Keratinocyte (primary cell): ENCODE measurements at regions not wholly inside any gene's neighbourhood (a gene's known extent, or its start where the extent isn't known, plus 50 kb on each side); places are given as distances from the start of the nearest gene placed in this dataset.

ENCODE experiments used
- DNase-seq: peaks from one replicate; pipeline ENCODE4 v3.0.0-alpha.2; 2011; ENCODE audit warnings: low read depth, missing footprints, low spot score
- FAIRE-seq: peaks from 2 replicates; lab custom pipeline; 2011; peaks lifted over from hg19 to GRCh38; lab: Jason Lieb, UNC
- H2AFZ ChIP-seq: 2 replicates; pipeline ENCODE4 v1.6.0; 2012; ENCODE audit warnings: low read length, control low read depth, inconsistent platforms; ENCODE audit not compliant: control insufficient read depth
- H3K27ac ChIP-seq: 2 replicates; pipeline ENCODE4 v1.5.1; 2011; ENCODE audit warnings: low read length; ENCODE audit not compliant: control insufficient read depth, insufficient read depth
- H3K27me3 ChIP-seq: 3 replicates; pipeline ENCODE4 v1.6.0; 2011; ENCODE audit warnings: low read length; ENCODE audit not compliant: control insufficient read depth, insufficient read depth; ENCODE audit errors: extremely low read depth
- H3K36me3 ChIP-seq, 2 experiments: 2 replicates in 1 of 2; 3 replicates in 1 of 2; pipeline ENCODE4 v1.5.1; 2011; ENCODE audit warnings: low read length in 2 of 2, mild to moderate bottlenecking in 1 of 2; ENCODE audit not compliant: control insufficient read depth in 2 of 2, insufficient read depth in 2 of 2; ENCODE audit errors: extremely low read depth in 1 of 2
- H3K4me1 ChIP-seq: 3 replicates; pipeline ENCODE4 v1.5.1; 2011; ENCODE audit warnings: low read length; ENCODE audit not compliant: control insufficient read depth, insufficient read depth; ENCODE audit errors: extremely low read depth
- H3K4me2 ChIP-seq: 3 replicates; pipeline ENCODE4 v1.6.0; 2011; ENCODE audit warnings: low read depth, low read length; ENCODE audit not compliant: control insufficient read depth, insufficient read depth; ENCODE audit errors: extremely low read depth
- H3K4me3 ChIP-seq, 3 experiments: fragments of 200-600 bp in 1 of 3; sonication (generic) in 1 of 3; 2 replicates in 2 of 3; 3 replicates in 1 of 3; pipeline ENCODE4 v1.5.1; 2011 to 2016; ENCODE audit warnings: low read length in 3 of 3, mild to moderate bottlenecking in 3 of 3, control low read depth in 2 of 3, inconsistent platforms in 1 of 3, low read depth in 1 of 3, mixed read lengths in 1 of 3, mixed run types in 1 of 3, moderate library complexity in 1 of 3; ENCODE audit not compliant: control insufficient read depth in 2 of 3, insufficient read depth in 2 of 3; ENCODE audit errors: extremely low read depth in 1 of 3
- H3K79me2 ChIP-seq: 2 replicates; pipeline ENCODE4 v1.6.0; 2012; ENCODE audit warnings: low read length; ENCODE audit not compliant: control insufficient read depth, insufficient read depth
- H3K9ac ChIP-seq: 3 replicates; pipeline ENCODE4 v1.6.0; 2011; ENCODE audit warnings: low read length; ENCODE audit not compliant: control insufficient read depth, insufficient read depth; ENCODE audit errors: extremely low read depth
- H3K9me1 ChIP-seq: 3 replicates; pipeline ENCODE4 v1.6.0; 2011; ENCODE audit warnings: low read length; ENCODE audit not compliant: control insufficient read depth, insufficient read depth; ENCODE audit errors: extremely low read depth
- H3K9me3 ChIP-seq: 2 replicates; pipeline ENCODE4 v1.5.1; 2012; ENCODE audit warnings: low read depth, low read length; ENCODE audit not compliant: control insufficient read depth
- H4K20me1 ChIP-seq: 3 replicates; pipeline ENCODE4 v1.6.0; 2011; ENCODE audit warnings: low read length; ENCODE audit not compliant: control insufficient read depth, insufficient read depth; ENCODE audit errors: extremely low read depth
- EZH2 ChIP-seq: IDR thresholded peaks from one replicate; pipeline ENCODE4 v1.6.1; 2012; ENCODE audit warnings: inconsistent platforms, mild to moderate bottlenecking, low read length, moderate library complexity
- dilution Hi-C: fragments of 300-500 bp; cut with MboI; formaldehyde crosslinking; loops from one replicate; pipeline ENCODE4 v1.7.0; 2020; ENCODE audit warnings: low sequenced_read_pairs; ENCODE audit not compliant: extremely low pct_ligation_motif_present
- TF ChIP-seq, protein P1 (sequence below), 3 experiments: IDR thresholded peaks in 1 of 3; conservative IDR thresholded peaks in 1 of 3; optimal IDR thresholded peaks in 1 of 3; 2 replicates in 2 of 3; 3 replicates in 1 of 3; pipeline versions ENCODE3 to v1.5.1; 2011; ENCODE audit warnings: low read length in 3 of 3, mild to moderate bottlenecking in 3 of 3, moderate library complexity in 2 of 3, control low read depth in 1 of 3, inconsistent platforms in 1 of 3; ENCODE audit not compliant: insufficient read depth in 2 of 3; ENCODE audit errors: extremely low read depth in 1 of 3

DNA sequence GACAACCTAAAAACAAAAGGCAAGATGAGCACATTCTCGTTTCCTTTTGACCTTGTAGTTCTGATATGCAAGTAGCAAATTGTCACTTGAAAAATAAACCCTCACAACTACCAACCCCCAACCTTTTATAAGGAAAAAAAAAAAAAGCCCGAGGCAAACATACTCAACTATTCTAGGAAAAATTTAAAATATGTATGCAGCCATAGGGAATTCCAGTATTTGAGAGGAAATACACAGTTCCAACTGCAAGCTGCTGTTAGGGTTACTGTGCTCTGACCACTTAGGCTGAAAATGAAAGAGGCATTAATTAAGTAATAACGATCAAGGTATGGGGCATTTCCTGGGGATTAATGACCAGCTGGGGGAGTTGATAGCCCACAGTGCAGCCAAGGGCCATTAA, 281.9 kb upstream of the DPH6 start:
- no peaks in the 10 kb centered on the region for H3K9me3 ChIP-seq
- no peaks in the 10 kb centered on the region for H3K4me1 ChIP-seq
- FAIRE-seq (no peak), DNase-seq (no peak)
- dilution Hi-C loops = no loop called here
- H3K27ac ChIP-seq = no peak overlapping the region
- no peaks in the 10 kb centered on the region for H3K79me2 ChIP-seq
- H3K27me3 ChIP-seq = no peaks in the 10 kb centered on the region
- H4K20me1 ChIP-seq = no peaks in the 10 kb centered on the region
- TF ChIP-seq, protein P1, sequence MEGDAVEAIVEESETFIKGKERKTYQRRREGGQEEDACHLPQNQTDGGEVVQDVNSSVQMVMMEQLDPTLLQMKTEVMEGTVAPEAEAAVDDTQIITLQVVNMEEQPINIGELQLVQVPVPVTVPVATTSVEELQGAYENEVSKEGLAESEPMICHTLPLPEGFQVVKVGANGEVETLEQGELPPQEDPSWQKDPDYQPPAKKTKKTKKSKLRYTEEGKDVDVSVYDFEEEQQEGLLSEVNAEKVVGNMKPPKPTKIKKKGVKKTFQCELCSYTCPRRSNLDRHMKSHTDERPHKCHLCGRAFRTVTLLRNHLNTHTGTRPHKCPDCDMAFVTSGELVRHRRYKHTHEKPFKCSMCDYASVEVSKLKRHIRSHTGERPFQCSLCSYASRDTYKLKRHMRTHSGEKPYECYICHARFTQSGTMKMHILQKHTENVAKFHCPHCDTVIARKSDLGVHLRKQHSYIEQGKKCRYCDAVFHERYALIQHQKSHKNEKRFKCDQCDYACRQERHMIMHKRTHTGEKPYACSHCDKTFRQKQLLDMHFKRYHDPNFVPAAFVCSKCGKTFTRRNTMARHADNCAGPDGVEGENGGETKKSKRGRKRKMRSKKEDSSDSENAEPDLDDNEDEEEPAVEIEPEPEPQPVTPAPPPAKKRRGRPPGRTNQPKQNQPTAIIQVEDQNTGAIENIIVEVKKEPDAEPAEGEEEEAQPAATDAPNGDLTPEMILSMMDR (optimal IDR thresholded peaks at IDR 0.05 in 1 of 3, IDR thresholded peaks at IDR 0.05 in 1 of 3, conservative IDR thresholded peaks at IDR 0.05 in 1 of 3; ENCODE audit: extremely low read depth in 1 of 3, insufficient read depth in 2 of 3, low read length in 3 of 3) = no peak
- TF ChIP-seq EZH2 = no peak
- no peak overlapping the region for H3K4me2 ChIP-seq
- H3K4me3 ChIP-seq = no peak overlapping the region
- no peak overlapping the region for H2AFZ ChIP-seq
- no peaks in the 10 kb centered on the region for H3K9me1 ChIP-seq
- H3K9ac ChIP-seq = no peak overlapping the region
- H3K36me3 ChIP-seq = no peaks in the 10 kb centered on the region

DNA sequence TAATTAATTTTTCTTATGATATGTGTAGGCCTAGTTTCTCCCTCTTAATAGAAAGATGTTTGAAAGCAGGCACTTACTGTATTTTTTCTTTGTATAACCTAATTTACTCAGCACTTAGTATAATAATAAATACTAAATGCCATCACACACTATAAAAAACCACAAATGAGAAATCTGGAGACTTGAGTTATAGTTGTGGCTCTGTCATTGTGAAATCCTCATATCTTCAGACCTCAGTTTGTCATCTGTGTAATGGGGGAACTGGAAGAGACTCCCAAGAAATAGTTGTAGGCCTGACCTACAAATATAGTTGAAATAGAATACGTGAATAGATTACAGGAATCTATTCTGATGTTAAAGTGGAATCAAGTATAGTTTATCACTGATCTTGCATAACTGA, 287.6 kb upstream of the DPH6 start:
- no peaks in the 10 kb centered on the region for H3K27me3 ChIP-seq
- dilution Hi-C loops = no loop called here
- H3K9me3 ChIP-seq = no peaks in the 10 kb centered on the region
- H3K79me2 ChIP-seq = no peaks in the 10 kb centered on the region
- no peak overlapping the region for H3K4me2 ChIP-seq
- H3K4me3 ChIP-seq = no peak overlapping the region
- no peaks in the 10 kb centered on the region for H3K4me1 ChIP-seq
- H3K36me3 ChIP-seq = no peaks in the 10 kb centered on the region
- TF ChIP-seq, protein P1 (optimal IDR thresholded peaks at IDR 0.05 in 1 of 3, IDR thresholded peaks at IDR 0.05 in 1 of 3, conservative IDR thresholded peaks at IDR 0.05 in 1 of 3; ENCODE audit: extremely low read depth in 1 of 3, insufficient read depth in 2 of 3, low read length in 3 of 3) = no peak
- no peak for TF ChIP-seq EZH2
- H2AFZ ChIP-seq = no peak overlapping the region
- no peaks in the 10 kb centered on the region for H4K20me1 ChIP-seq
- no peak for DNase-seq
- no peaks in the 10 kb centered on the region for H3K9me1 ChIP-seq
- FAIRE-seq = no peak
- no peak overlapping the region for H3K9ac ChIP-seq
- H3K27ac ChIP-seq = no peak overlapping the region
